Activated CD4-positive, alpha-beta memory T cell treated with anti-CD3 and anti-CD28 coated beads, Interleukin-2, amount 10 ng/mL, durations not matched to agents 7 days and 5 days (primary cell): ENCODE measurements at regions not wholly inside any gene's neighbourhood (a gene's known extent, or its start where the extent isn't known, plus 50 kb on each side); places are given as distances from the start of the nearest gene placed in this dataset.

Experiments
- CTCF ChIA-PET: fragments of 350-600 bp; sonication (Branson Sonifier 250); formaldehyde crosslinking; loops from one replicate; lab custom pipeline; 2021; ENCODE audit warnings: antibody characterized with exemption, inconsistent platforms; lab: Charles Lee
- POLR2A ChIA-PET: fragments of 350-600 bp; sonication (Branson Sonifier 250); formaldehyde crosslinking; loops from one replicate; lab custom pipeline; 2021; ENCODE audit warnings: antibody characterized with exemption; lab: Charles Lee
- DNase-seq: peaks from one replicate; pipeline ENCODE4 v3.0.0-alpha.2; 2020
- H3K27ac Mint-ChIP-seq: one replicate; pipeline ENCODE4 v1.8.0; 2021; ENCODE audit warnings: mild to moderate bottlenecking, mixed read lengths
- H3K27me3 Mint-ChIP-seq: one replicate; pipeline ENCODE4 v1.8.0; 2021; ENCODE audit warnings: mixed read lengths
- H3K36me3 Mint-ChIP-seq: one replicate; pipeline ENCODE4 v1.8.0; 2021; ENCODE audit warnings: low read depth, mixed read lengths
- H3K4me1 Mint-ChIP-seq: one replicate; pipeline ENCODE4 v1.8.0; 2021; ENCODE audit warnings: mixed read lengths
- H3K4me3 Mint-ChIP-seq: one replicate; pipeline ENCODE4 v1.8.0; 2021; ENCODE audit warnings: mild to moderate bottlenecking, mixed read lengths
- H3K9me3 Mint-ChIP-seq: one replicate; pipeline ENCODE4 v1.8.0; 2021; ENCODE audit warnings: mixed read lengths

- Mint-ChIP-seq H3K36me3 (no peaks in the 10 kb centered on the region), H3K4me3 (no peak overlapping the region), H3K27ac (no peak overlapping the region), H3K4me1 (no peaks in the 10 kb centered on the region), H3K9me3 (no peaks in the 10 kb centered on the region), H3K27me3 (no peaks in the 10 kb centered on the region)
- ChIA-PET CTCF (no interaction called here), POLR2A (no interaction called here)
- no peak for DNase-seq
Observed at GRCh38 chr3:22491344-22491743, 711.8 kb upstream of the UBE2E2 start.

- no peaks in the 10 kb centered on the region for H3K4me1 Mint-ChIP-seq
- no peak for DNase-seq
- H3K9me3 Mint-ChIP-seq, result no peaks in the 10 kb centered on the region
- no peak overlapping the region for H3K27ac Mint-ChIP-seq
- CTCF ChIA-PET, result no interaction called here
- POLR2A ChIA-PET, result no interaction called here
- no peaks in the 10 kb centered on the region for H3K36me3 Mint-ChIP-seq
- no peak overlapping the region for H3K4me3 Mint-ChIP-seq
- H3K27me3 Mint-ChIP-seq, result no peaks in the 10 kb centered on the region
Observed at GRCh38 chr3:22492342-22492741, 710.8 kb upstream of the UBE2E2 start.

GRCh38 chr3:22495241-22495640 is 707.9 kb upstream of the UBE2E2 start:
- H3K36me3 Mint-ChIP-seq, result no peaks in the 10 kb centered on the region
- ChIA-PET CTCF (no interaction called here), POLR2A (no interaction called here)
- DNase-seq, result no peak
- no peak overlapping the region for H3K4me3 Mint-ChIP-seq
- no peaks in the 10 kb centered on the region for H3K27me3 Mint-ChIP-seq
- peaks cover 2% of the 10 kb centered on the region for H3K9me3 Mint-ChIP-seq
- H3K4me1 Mint-ChIP-seq, result no peaks in the 10 kb centered on the region
- no peak overlapping the region for H3K27ac Mint-ChIP-seq

- H3K4me3 Mint-ChIP-seq, result no peak overlapping the region
- no peaks in the 10 kb centered on the region for H3K27me3 Mint-ChIP-seq
- DNase-seq, result no peak
- ChIA-PET CTCF (no interaction called here), POLR2A (no interaction called here)
- H3K27ac Mint-ChIP-seq, result no peak overlapping the region
- H3K36me3 Mint-ChIP-seq, result no peaks in the 10 kb centered on the region
- H3K9me3 Mint-ChIP-seq, result peaks cover 2% of the 10 kb centered on the region
- H3K4me1 Mint-ChIP-seq, result no peaks in the 10 kb centered on the region
Observed at GRCh38 chr3:22495791-22496190, 707.3 kb upstream of the UBE2E2 start.

GRCh38 chr3:22496641-22497040 is 706.5 kb upstream of the UBE2E2 start:
- Mint-ChIP-seq H3K27me3 (no peaks in the 10 kb centered on the region), H3K4me3 (no peak overlapping the region), H3K27ac (no peak overlapping the region), H3K36me3 (no peaks in the 10 kb centered on the region), H3K4me1 (no peaks in the 10 kb centered on the region), H3K9me3 (peaks cover 2% of the 10 kb centered on the region)
- no peak for DNase-seq
- POLR2A ChIA-PET, result no interaction called here
- CTCF ChIA-PET, result no interaction called here

GRCh38 chr3:22506871-22507270 is 696.3 kb upstream of the UBE2E2 start:
- Mint-ChIP-seq H3K27me3 (no peaks in the 10 kb centered on the region), H3K27ac (no peak overlapping the region), H3K4me1 (no peaks in the 10 kb centered on the region), H3K4me3 (no peak overlapping the region), H3K36me3 (no peaks in the 10 kb centered on the region), H3K9me3 (peaks cover 15% of the 10 kb centered on the region)
- ChIA-PET CTCF (no interaction called here), POLR2A (no interaction called here)
- DNase-seq, result no peak

- no peaks in the 10 kb centered on the region for H3K27me3 Mint-ChIP-seq
- POLR2A ChIA-PET, result no interaction called here
- CTCF ChIA-PET, result no interaction called here
- DNase-seq, result no peak
- H3K36me3 Mint-ChIP-seq, result no peaks in the 10 kb centered on the region
- H3K9me3 Mint-ChIP-seq, result peaks cover 15% of the 10 kb centered on the region
- no peaks in the 10 kb centered on the region for H3K4me1 Mint-ChIP-seq
- no peak overlapping the region for H3K27ac Mint-ChIP-seq
- no peak overlapping the region for H3K4me3 Mint-ChIP-seq
Observed at GRCh38 chr3:22507709-22508108, 695.4 kb upstream of the UBE2E2 start.

GRCh38 chr3:22523925-22524324 is 679.2 kb upstream of the UBE2E2 start:
- H3K4me1 Mint-ChIP-seq, result no peaks in the 10 kb centered on the region
- no peak for DNase-seq
- H3K9me3 Mint-ChIP-seq, result peaks cover 4% of the 10 kb centered on the region
- no peak overlapping the region for H3K27ac Mint-ChIP-seq
- H3K4me3 Mint-ChIP-seq, result no peak overlapping the region
- no peaks in the 10 kb centered on the region for H3K36me3 Mint-ChIP-seq
- ChIA-PET POLR2A (no interaction called here), CTCF (no interaction called here)
- no peaks in the 10 kb centered on the region for H3K27me3 Mint-ChIP-seq

GRCh38 chr3:22526266-22526837 is 676.8 kb upstream of the UBE2E2 start:
- no peak overlapping the region for H3K4me3 Mint-ChIP-seq
- no peaks in the 10 kb centered on the region for H3K4me1 Mint-ChIP-seq
- peaks cover 3% of the 10 kb centered on the region for H3K9me3 Mint-ChIP-seq
- H3K36me3 Mint-ChIP-seq, result no peaks in the 10 kb centered on the region
- H3K27me3 Mint-ChIP-seq, result no peaks in the 10 kb centered on the region
- CTCF ChIA-PET, result no interaction called here
- no peak for DNase-seq
- POLR2A ChIA-PET, result no interaction called here
- no peak overlapping the region for H3K27ac Mint-ChIP-seq

- Mint-ChIP-seq H3K4me1 (no peaks in the 10 kb centered on the region), H3K9me3 (peaks cover 12% of the 10 kb centered on the region)
Observed at GRCh38 chr3:22536541-22536940, 666.6 kb upstream of the UBE2E2 start.

GRCh38 chr3:22537560-22537959 is 665.6 kb upstream of the UBE2E2 start:
- no peaks in the 10 kb centered on the region for H3K27me3 Mint-ChIP-seq
- H3K36me3 Mint-ChIP-seq, result no peaks in the 10 kb centered on the region
- ChIA-PET CTCF (no interaction called here), POLR2A (no interaction called here)
- H3K4me3 Mint-ChIP-seq, result no peak overlapping the region
- peaks cover 10% of the 10 kb centered on the region for H3K9me3 Mint-ChIP-seq
- no peak for DNase-seq
- no peaks in the 10 kb centered on the region for H3K4me1 Mint-ChIP-seq
- H3K27ac Mint-ChIP-seq, result no peak overlapping the region

More at GRCh38 chr3:22536541-22536940, 666.6 kb upstream of the UBE2E2 start:
- no peak for DNase-seq
- Mint-ChIP-seq H3K36me3 (no peaks in the 10 kb centered on the region), H3K27ac (no peak overlapping the region), H3K27me3 (no peaks in the 10 kb centered on the region), H3K4me3 (no peak overlapping the region)
- ChIA-PET CTCF (no interaction called here), POLR2A (no interaction called here)

GRCh38 chr3:22542311-22542710 is 660.8 kb upstream of the UBE2E2 start:
- Mint-ChIP-seq H3K27me3 (no peaks in the 10 kb centered on the region), H3K4me3 (no peak overlapping the region), H3K9me3 (peaks cover 19% of the 10 kb centered on the region), H3K36me3 (no peaks in the 10 kb centered on the region), H3K27ac (no peak overlapping the region), H3K4me1 (no peaks in the 10 kb centered on the region)
- POLR2A ChIA-PET, result no interaction called here
- CTCF ChIA-PET, result no interaction called here
- no peak for DNase-seq

GRCh38 chr3:22555753-22556435 is 647.2 kb upstream of the UBE2E2 start:
- Mint-ChIP-seq H3K27me3 (no peaks in the 10 kb centered on the region), H3K4me3 (no peak overlapping the region), H3K4me1 (no peaks in the 10 kb centered on the region), H3K9me3 (peaks cover 6% of the 10 kb centered on the region), H3K36me3 (no peaks in the 10 kb centered on the region), H3K27ac (no peak overlapping the region)
- CTCF ChIA-PET, result no interaction called here
- POLR2A ChIA-PET, result no interaction called here
- no peak for DNase-seq

GRCh38 chr3:22565393-22565792 is 637.7 kb upstream of the UBE2E2 start:
- Mint-ChIP-seq H3K27ac (no peak overlapping the region), H3K4me1 (no peaks in the 10 kb centered on the region), H3K9me3 (no peaks in the 10 kb centered on the region), H3K36me3 (no peaks in the 10 kb centered on the region), H3K4me3 (no peak overlapping the region), H3K27me3 (no peaks in the 10 kb centered on the region)
- ChIA-PET CTCF (no interaction called here), POLR2A (no interaction called here)
- DNase-seq, result no peak
